Common myeloid progenitor, CD34-positive (primary cell): ENCODE measurements at regions not wholly inside any gene's neighbourhood (a gene's known extent, or its start where the extent isn't known, plus 50 kb on each side); places are given as distances from the start of the nearest gene placed in this dataset.
"Not testable (repeated sequence)": the region's sequence is repeated elsewhere in the genome, so short reads cannot be mapped to it uniquely, and the experiment has no call there.

Experiments used
- CTCF ChIA-PET: fragments of 350-600 bp; sonication (Branson Sonifier 250); formaldehyde crosslinking; loops from one replicate; lab custom pipeline; 2021; ENCODE audit warnings: antibody characterized with exemption; lab: Charles Lee
- POLR2A ChIA-PET: fragments of 350-600 bp; sonication (Branson Sonifier 250); formaldehyde crosslinking; loops from one replicate; lab custom pipeline; 2021; ENCODE audit warnings: antibody characterized with exemption; lab: Charles Lee
- DNase-seq, 3 donors: peaks; one replicate each; pipeline versions ENCODE4 v3.0.0 to v3.0.0-alpha.2; 2013
- H3K27ac ChIP-seq, 2 experiments: 1 replicate in 1 of 2; 2 replicates in 1 of 2; pipeline ENCODE4 v1.7.0; 2013; ENCODE audit warnings: inconsistent platforms in 2 of 2, low read length in 2 of 2, mild to moderate bottlenecking in 2 of 2, low read depth in 1 of 2, moderate library complexity in 1 of 2; ENCODE audit not compliant: severe bottlenecking in 2 of 2, insufficient read depth in 1 of 2, poor library complexity in 1 of 2
- H3K27me3 ChIP-seq, 5 experiments: replicated peaks in 2 of 5; 1 replicate in 3 of 5; 2 replicates in 2 of 5; pipeline versions ENCODE4 v1.6.1 to v1.7.0; 2013; ENCODE audit warnings: low read length in 4 of 5, mild to moderate bottlenecking in 2 of 5, moderate library complexity in 2 of 5, inconsistent platforms in 1 of 5; ENCODE audit not compliant: insufficient read depth in 5 of 5, control insufficient read depth in 4 of 5
- H3K36me3 ChIP-seq, 4 experiments: 1 replicate in 2 of 4; 2 replicates in 2 of 4; pipeline versions ENCODE4 v1.6.1 to v1.7.0; 2013; ENCODE audit warnings: low read length in 3 of 4, control low read depth in 1 of 4, mild to moderate bottlenecking in 1 of 4; ENCODE audit not compliant: control insufficient read depth in 4 of 4, insufficient read depth in 4 of 4
- H3K4me1 ChIP-seq, 4 experiments: 1 replicate in 3 of 4; 2 replicates in 1 of 4; pipeline versions ENCODE4 v1.6.1 to v1.7.1; 2013; ENCODE audit warnings: low read length in 3 of 4, mild to moderate bottlenecking in 3 of 4, control low read depth in 1 of 4, inconsistent platforms in 1 of 4, moderate library complexity in 1 of 4; ENCODE audit not compliant: control insufficient read depth in 4 of 4, insufficient read depth in 4 of 4; ENCODE audit errors: control extremely low read depth in 1 of 4
- H3K4me3 ChIP-seq, 7 experiments: 1 replicate in 4 of 7; 2 replicates in 3 of 7; pipeline versions ENCODE4 v1.5.1 to v1.7.0; 2013; ENCODE audit warnings: mild to moderate bottlenecking in 7 of 7, low read length in 6 of 7, moderate library complexity in 6 of 7, inconsistent platforms in 2 of 7, low read depth in 2 of 7, control low read depth in 1 of 7; ENCODE audit not compliant: insufficient read depth in 4 of 7, control insufficient read depth in 1 of 7; ENCODE audit errors: extremely low read depth in 1 of 7
- H3K9me3 ChIP-seq, 5 experiments: 1 replicate in 4 of 5; 2 replicates in 1 of 5; pipeline versions ENCODE4 v1.6.1 to v1.7.1; 2013; ENCODE audit warnings: low read length in 4 of 5, mild to moderate bottlenecking in 2 of 5, inconsistent platforms in 1 of 5, low read depth in 1 of 5, moderate library complexity in 1 of 5; ENCODE audit not compliant: control insufficient read depth in 4 of 5, insufficient read depth in 2 of 5; ENCODE audit errors: control extremely low read depth in 1 of 5
- WGBS: methylation state at CpG from one replicate; pipeline ENCODE4 v1.1.5; 2013; ENCODE audit not compliant: insufficient coverage; 5-methylcytosine and 5-hydroxymethylcytosine counted together

- H3K4me1 ChIP-seq = no peaks in the 10 kb centered on the region
- peaks cover 0 to 1% (median 0%) of the 10 kb centered on the region in 5 experiments for H3K9me3 ChIP-seq
- H3K27me3 ChIP-seq = peaks cover 0 to 11% (median 3%) of the 10 kb centered on the region in 5 experiments
- no peaks in the 10 kb centered on the region for H3K36me3 ChIP-seq
- ChIA-PET CTCF (no interaction called here), POLR2A (no interaction called here)
- no peak overlapping the region for H3K4me3 ChIP-seq
- DNase-seq = no peak
- WGBS = 94% methylated on average over 2 of the region's 2 CpGs
- no peak overlapping the region for H3K27ac ChIP-seq
Observed at GRCh38 chr1:87408665-87409248, 80.1 kb downstream of the LMO4 start.

GRCh38 chr1:87410776-87411480 is 82.2 kb downstream of the LMO4 start:
- ChIA-PET POLR2A (no interaction called here), CTCF (no interaction called here)
- no peaks in the 10 kb centered on the region for H3K4me1 ChIP-seq
- 100% methylated on average over 3 of the region's 3 CpGs for WGBS
- no peak overlapping the region for H3K4me3 ChIP-seq
- H3K36me3 ChIP-seq = no peaks in the 10 kb centered on the region
- H3K27ac ChIP-seq = no peak overlapping the region
- H3K27me3 ChIP-seq = no peaks in the 10 kb centered on the region
- H3K9me3 ChIP-seq = no peaks in the 10 kb centered on the region
- no peak for DNase-seq

DNA sequence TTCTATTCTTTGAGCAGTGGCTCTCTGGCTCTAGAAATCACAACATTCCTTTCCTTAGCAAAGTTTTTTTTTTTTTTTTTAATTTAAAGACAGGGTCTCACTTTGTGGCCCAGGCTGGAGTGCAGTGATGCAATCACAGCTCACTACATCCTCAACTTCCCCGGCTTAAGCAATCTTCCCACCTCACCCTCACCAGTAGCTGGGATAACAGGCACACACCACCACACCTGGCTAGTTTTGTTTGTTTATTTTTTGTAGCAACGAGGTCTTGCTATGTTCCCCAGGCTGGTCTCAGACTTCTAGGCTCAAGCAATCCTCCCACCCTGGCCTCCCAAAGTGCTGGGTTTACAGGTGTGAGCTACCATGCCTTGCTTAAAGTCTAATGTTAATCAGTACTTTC is 85.2 kb downstream of the LMO4 start:
- POLR2A ChIA-PET, DNase-seq, H3K27ac ChIP-seq, H3K36me3 ChIP-seq, H3K9me3 ChIP-seq, CTCF ChIA-PET, H3K27me3 ChIP-seq, H3K4me1 ChIP-seq, H3K4me3 ChIP-seq: not testable (repeated sequence)
- WGBS = no CpG with 5 or more reads among the region's 2 CpGs

DNA sequence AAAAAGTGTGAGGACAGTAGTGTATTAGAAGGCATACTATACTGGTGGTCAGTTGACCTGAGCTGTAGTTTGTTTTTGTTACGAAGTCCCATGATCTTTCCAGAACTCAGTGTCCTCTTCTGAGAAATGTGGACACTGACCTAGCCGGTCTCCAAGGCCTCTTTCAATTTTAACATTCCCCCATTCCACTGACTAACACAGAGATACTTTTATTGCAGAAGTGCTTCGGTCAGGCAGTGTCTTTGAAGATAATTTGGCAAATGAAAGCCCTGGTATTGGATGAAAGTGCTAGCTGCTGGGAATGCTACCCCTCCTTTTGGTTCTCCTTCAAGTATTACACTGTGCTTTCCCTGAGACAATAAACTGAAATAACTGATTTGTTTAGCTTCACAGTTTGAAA is 89.4 kb downstream of the LMO4 start:
- POLR2A ChIA-PET = no interaction called here
- H3K27me3 ChIP-seq = no peaks in the 10 kb centered on the region
- CTCF ChIA-PET = interaction anchor here (0.6 to 0.7 kb wide), 3 partner anchors 104 to 1947 kb away, joined by 3 to 4 read pairs (median 3); no protein-coding TSS in a partner anchor

GRCh38 chr1:87421809-87422208 is 93.1 kb downstream of the LMO4 start:
- CTCF ChIA-PET = no interaction called here
- H3K27ac ChIP-seq = no peak overlapping the region
- peaks cover 0 to 2% (median 0%) of the 10 kb centered on the region in 5 experiments for H3K9me3 ChIP-seq
- DNase-seq = no peak
- no peaks in the 10 kb centered on the region for H3K4me1 ChIP-seq
- POLR2A ChIA-PET = no interaction called here
- no peak overlapping the region for H3K4me3 ChIP-seq
- H3K27me3 ChIP-seq = no peaks in the 10 kb centered on the region
- no peaks in the 10 kb centered on the region for H3K36me3 ChIP-seq

More for the DNA sequence above, 89.4 kb downstream of the LMO4 start:
- H3K4me1 ChIP-seq = no peaks in the 10 kb centered on the region
- H3K36me3 ChIP-seq = no peaks in the 10 kb centered on the region
- no CpG with 5 or more reads among the region's 3 CpGs for WGBS
- no peak overlapping the region for H3K4me3 ChIP-seq
- H3K27ac ChIP-seq = no peak overlapping the region
- peaks cover 0 to 2% (median 0%) of the 10 kb centered on the region in 5 experiments for H3K9me3 ChIP-seq
- no peak for DNase-seq

GRCh38 chr1:87424541-87424940 is 95.9 kb downstream of the LMO4 start:
- Histone ChIP-seq H3K27ac (no peak overlapping the region), H3K4me3 (no peak overlapping the region), H3K27me3 (peaks cover 0 to 3% (median 0%) of the 10 kb centered on the region in 5 experiments), H3K9me3 (no peaks in the 10 kb centered on the region), H3K36me3 (no peaks in the 10 kb centered on the region), H3K4me1 (no peaks in the 10 kb centered on the region)
- ChIA-PET POLR2A (no interaction called here), CTCF (no interaction called here)
- WGBS = no CpG with 5 or more reads among the region's 1 CpG
- no peak for DNase-seq

GRCh38 chr1:87426463-87427249 is 98.0 kb downstream of the LMO4 start:
- H3K27me3 ChIP-seq = peaks cover 0 to 3% (median 0%) of the 10 kb centered on the region in 5 experiments
- H3K9me3 ChIP-seq = no peaks in the 10 kb centered on the region
- H3K4me3 ChIP-seq = no peak overlapping the region
- no peaks in the 10 kb centered on the region for H3K36me3 ChIP-seq
- CTCF ChIA-PET = no interaction called here
- POLR2A ChIA-PET = no interaction called here
- 97% methylated on average over 9 of the region's 12 CpGs for WGBS
- no peaks in the 10 kb centered on the region for H3K4me1 ChIP-seq
- H3K27ac ChIP-seq = no peak overlapping the region
- DNase-seq = no peak
